Adrenal gland (tissue), 9 donors: ENCODE measurements at regions not wholly inside any gene's neighbourhood (a gene's known extent, or its start where the extent isn't known, plus 50 kb on each side); places are given as distances from the start of the nearest gene placed in this dataset.
"Not testable (repeated sequence)": the region's sequence is repeated elsewhere in the genome, so short reads cannot be mapped to it uniquely, and the experiment has no call there.

Experiments
- DNase-seq, 7 donors: peaks; one replicate each; pipeline ENCODE4 v3.0.0-alpha.2; 2019 to 2020
- H3K27ac ChIP-seq, 5 donors: fragments of 200-600 bp; sonication (generic) in 4 of 5; 1 replicate in 3 of 5; 2 replicates in 2 of 5; pipeline versions ENCODE4 v1.5.1 to v1.8.0; 2016 to 2020; ENCODE audit warnings: mild to moderate bottlenecking in 1 of 5
- H3K27me3 ChIP-seq: fragments of 200-600 bp; 2 replicates; pipeline ENCODE4 v1.8.0; 2021
- H3K36me3 ChIP-seq, 2 donors: fragments of 200-600 bp; replicated peaks in 1 of 2; 1 replicate in 1 of 2; 2 replicates in 1 of 2; pipeline versions ENCODE4 v1.5.1 to v1.8.0; 2018 to 2022
- H3K4me1 ChIP-seq, 2 donors: fragments of 200-600 bp; replicated peaks in 1 of 2; 1 replicate in 1 of 2; 2 replicates in 1 of 2; pipeline versions ENCODE4 v1.5.1 to v1.8.0; 2018 to 2021
- H3K4me3 ChIP-seq, 4 donors: fragments of 200-600 bp; sonication (generic) in 3 of 4; one replicate each; pipeline ENCODE4 v1.5.1; 2016 to 2018
- H3K9me3 ChIP-seq, 3 donors: fragments of 200-600 bp; sonication (generic) in 1 of 3; replicated peaks in 1 of 3; 1 replicate in 2 of 3; 2 replicates in 1 of 3; pipeline versions ENCODE4 v1.5.1 to v1.8.0; 2016 to 2021
- POLR2A ChIP-seq, 2 donors: fragments of 450-650 bp; IDR thresholded peaks; one replicate each; pipeline ENCODE4 v1.6.1; 2017; ENCODE audit warnings: antibody characterized with exemption in 2 of 2, mild to moderate bottlenecking in 2 of 2, moderate library complexity in 1 of 2
- WGBS, 4 donors: extraction: QIAGEN DNeasy Blood & Tissue Kit in 2 of 4; methylation state at CpG; one replicate each; pipeline versions ENCODE4 v1.1.5 to v1.1.7; 2013 to 2017; 5-methylcytosine and 5-hydroxymethylcytosine counted together
- intact Hi-C, 2 donors: fragments of 100-400 bp; cut with DNase I; formaldehyde crosslinking; loops; one replicate each; pipeline versions ENCODE4 v1.14.1 to v1.15.0; 2022 to 2023
- TF ChIP-seq, protein P1 (sequence below), 6 experiments: fragments of 450-650 bp in 4 of 6; fragments of 200-600 bp in 2 of 6; sonication (generic) in 1 of 6; IDR thresholded peaks; 1 replicate in 5 of 6; 2 replicates in 1 of 6; pipeline versions ENCODE4 v1.5.1 to v1.8.0; 2016 to 2021; ENCODE audit warnings: antibody characterized with exemption in 6 of 6, mild to moderate bottlenecking in 2 of 6, moderate library complexity in 1 of 6
- donor health status: healthy with polysubstance abuse.
- donor health status: Bipolar disorder and iron deficiency.
- donor health status: DM: yes; HTN: yes; CAD: no.
- donor health status: DM: no; HTN: no; CAD: no.
- donor health status: DM: no; HTN: no; CAD: no.

DNA sequence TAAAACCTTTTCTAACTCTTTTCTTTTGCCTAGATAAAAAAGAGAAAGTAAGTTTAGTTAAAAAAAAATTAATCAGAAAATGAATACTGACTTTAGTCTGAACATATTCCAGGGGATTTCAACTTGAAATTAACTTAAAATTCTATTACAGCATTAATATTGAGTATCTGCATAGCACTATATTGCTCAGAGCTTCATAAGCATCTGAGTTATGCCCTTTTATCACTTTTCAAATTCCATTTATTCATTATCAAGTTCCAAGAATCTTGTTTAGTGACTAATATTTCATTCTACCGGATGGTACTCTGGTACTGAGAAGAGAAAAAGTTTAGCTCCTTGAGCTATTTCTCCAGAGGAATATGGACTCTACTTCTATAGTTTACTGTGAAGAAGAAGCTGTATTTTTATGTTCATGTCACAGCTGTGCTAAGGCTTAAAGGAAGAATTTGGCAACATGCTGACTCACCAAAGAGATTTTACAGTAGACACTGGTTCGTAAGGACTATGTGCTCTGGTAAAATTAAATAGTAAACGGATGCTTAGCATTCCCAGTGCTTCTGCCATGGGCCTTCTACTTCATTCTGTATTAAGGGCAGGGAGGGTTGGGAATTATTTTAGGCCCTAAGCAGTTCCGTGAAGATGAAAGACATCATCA, 285.2 kb upstream of the SEMA6A start:
- H3K36me3 ChIP-seq: no peaks in the 10 kb centered on the region
- no peaks in the 10 kb centered on the region for H3K27me3 ChIP-seq
- TF ChIP-seq, protein P1, sequence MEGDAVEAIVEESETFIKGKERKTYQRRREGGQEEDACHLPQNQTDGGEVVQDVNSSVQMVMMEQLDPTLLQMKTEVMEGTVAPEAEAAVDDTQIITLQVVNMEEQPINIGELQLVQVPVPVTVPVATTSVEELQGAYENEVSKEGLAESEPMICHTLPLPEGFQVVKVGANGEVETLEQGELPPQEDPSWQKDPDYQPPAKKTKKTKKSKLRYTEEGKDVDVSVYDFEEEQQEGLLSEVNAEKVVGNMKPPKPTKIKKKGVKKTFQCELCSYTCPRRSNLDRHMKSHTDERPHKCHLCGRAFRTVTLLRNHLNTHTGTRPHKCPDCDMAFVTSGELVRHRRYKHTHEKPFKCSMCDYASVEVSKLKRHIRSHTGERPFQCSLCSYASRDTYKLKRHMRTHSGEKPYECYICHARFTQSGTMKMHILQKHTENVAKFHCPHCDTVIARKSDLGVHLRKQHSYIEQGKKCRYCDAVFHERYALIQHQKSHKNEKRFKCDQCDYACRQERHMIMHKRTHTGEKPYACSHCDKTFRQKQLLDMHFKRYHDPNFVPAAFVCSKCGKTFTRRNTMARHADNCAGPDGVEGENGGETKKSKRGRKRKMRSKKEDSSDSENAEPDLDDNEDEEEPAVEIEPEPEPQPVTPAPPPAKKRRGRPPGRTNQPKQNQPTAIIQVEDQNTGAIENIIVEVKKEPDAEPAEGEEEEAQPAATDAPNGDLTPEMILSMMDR (IDR thresholded peaks at IDR 0.05): no peak
- no peak overlapping the region for H3K27ac ChIP-seq
- 68 to 73% (median 70%) methylated on average over 4 of the region's 4 CpGs for WGBS, 4 donors
- no peak overlapping the region for H3K4me3 ChIP-seq
- DNase-seq: no peak
- no peaks in the 10 kb centered on the region for H3K9me3 ChIP-seq
- H3K4me1 ChIP-seq: no peaks in the 10 kb centered on the region
- intact Hi-C loops: no loop called here

DNA sequence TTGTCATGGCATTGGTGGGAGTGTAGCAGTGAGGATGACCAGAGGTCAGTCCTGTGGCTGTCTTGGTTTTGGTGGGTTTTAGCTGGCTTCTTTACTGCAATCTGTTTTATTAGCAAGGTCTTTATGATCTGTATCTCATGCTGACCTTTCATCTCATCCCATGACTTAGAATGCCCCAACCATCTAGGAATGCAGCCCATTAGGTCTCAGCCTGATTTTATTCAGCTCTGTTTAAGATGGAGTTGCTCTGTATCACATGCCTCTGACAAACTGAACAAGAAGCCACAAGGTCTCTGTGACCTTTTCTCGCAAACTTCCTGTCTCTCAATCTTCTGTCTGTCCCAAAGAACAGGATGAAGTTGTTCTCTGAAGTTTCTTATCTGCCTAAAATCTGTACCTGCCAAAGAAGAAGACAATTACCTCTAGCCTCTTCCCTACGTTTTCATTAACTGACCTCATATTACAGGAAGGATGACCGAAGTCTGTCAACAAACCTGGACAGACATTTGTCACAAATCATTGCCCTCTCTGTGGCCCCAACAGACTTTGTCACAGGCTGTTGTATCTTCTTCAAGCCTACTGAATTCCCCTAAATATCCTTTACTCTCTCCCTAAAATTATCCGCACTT, 284.2 kb upstream of the SEMA6A start:
- H3K9me3 ChIP-seq: no peaks in the 10 kb centered on the region
- no peak for DNase-seq
- H3K36me3 ChIP-seq: no peaks in the 10 kb centered on the region
- no peak overlapping the region for H3K4me3 ChIP-seq
- WGBS, 4 donors: 62 to 68% (median 66%) methylated on average over 4 of the region's 4 CpGs
- intact Hi-C loops: no loop called here
- no peaks in the 10 kb centered on the region for H3K4me1 ChIP-seq
- no peak for TF ChIP-seq POLR2A (IDR thresholded peaks at IDR 0.05)
- TF ChIP-seq, protein P1 (IDR thresholded peaks at IDR 0.05): no peak
- no peaks in the 10 kb centered on the region for H3K27me3 ChIP-seq
- no peak overlapping the region for H3K27ac ChIP-seq

DNA sequence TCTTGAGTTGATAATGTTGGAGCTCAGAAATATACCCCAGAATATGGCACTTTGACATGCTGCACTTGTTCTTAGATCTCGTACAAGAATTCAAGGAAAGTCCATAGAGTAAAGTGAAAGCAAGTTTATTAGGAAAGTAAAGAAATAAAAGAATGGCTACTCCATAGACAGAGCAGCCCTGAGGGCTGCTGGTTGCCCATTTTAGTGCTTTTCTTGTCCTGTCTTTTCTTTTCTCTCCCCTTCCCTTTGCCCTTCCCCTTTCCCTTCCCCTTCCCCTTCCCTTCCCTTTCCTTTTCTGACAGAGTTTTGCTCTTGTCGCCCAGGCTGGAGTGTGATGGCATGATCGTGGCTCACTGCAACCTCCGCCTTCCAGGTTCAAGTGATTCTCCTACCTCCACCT, 283.4 kb upstream of the SEMA6A start:
- H3K4me1 ChIP-seq, H3K9me3 ChIP-seq, intact Hi-C loops, H3K27ac ChIP-seq, DNase-seq, H3K36me3 ChIP-seq, H3K27me3 ChIP-seq, H3K4me3 ChIP-seq: not testable (repeated sequence)
- WGBS, 4 donors: 91 to 97% (median 96%) methylated on average over 4 of the region's 4 CpGs

DNA sequence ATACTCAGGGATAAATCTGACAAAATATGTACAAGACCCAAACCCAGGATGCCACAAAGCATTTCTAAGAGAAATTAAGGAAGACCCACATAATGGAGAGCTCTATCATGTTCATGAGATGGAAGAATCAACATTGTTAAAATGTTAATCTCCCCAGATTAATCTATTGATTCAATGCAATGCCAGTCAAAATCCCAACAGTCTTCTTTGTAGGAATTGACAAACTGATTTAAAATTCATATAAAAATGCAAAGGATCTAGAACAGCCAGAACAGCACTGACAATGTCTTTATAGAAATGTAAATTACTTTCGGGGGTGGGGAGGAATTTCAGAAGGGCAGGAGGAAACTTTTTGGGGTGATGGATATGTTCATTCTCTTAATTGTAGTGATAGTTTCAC, 281.6 kb upstream of the SEMA6A start:
- H3K27ac ChIP-seq: no peak overlapping the region
- TF ChIP-seq, protein P1 (IDR thresholded peaks at IDR 0.05): no peak
- TF ChIP-seq POLR2A (IDR thresholded peaks at IDR 0.05): no peak
- H3K4me3 ChIP-seq: no peak overlapping the region
- H3K36me3 ChIP-seq: no peaks in the 10 kb centered on the region
- H3K4me1 ChIP-seq: no peaks in the 10 kb centered on the region
- no peaks in the 10 kb centered on the region for H3K9me3 ChIP-seq
- DNase-seq: no peak
- no peaks in the 10 kb centered on the region for H3K27me3 ChIP-seq
- WGBS, 4 donors: 85 to 98% (median 90%) methylated on average over 1 of the region's 1 CpG
- intact Hi-C loops: no loop called here

DNA sequence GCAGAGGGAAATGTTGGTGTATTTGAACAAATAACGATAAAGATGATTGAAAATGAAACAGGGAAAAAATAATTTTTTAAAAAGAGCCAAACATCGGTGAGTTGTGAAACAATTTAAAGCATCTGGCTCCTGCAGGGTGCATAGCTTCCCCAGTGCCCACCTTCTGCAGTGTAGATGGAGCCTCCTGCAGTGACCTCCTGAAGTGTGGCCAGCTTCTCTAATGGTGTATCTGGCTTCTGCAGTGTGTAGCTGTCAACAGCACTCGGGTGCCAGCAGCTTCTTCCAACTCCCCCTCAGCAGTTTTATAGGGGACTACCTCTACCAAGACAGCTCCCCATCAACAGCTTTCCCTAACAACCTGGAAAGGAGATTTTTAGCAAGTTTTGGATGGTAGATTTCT, 279.4 kb upstream of the SEMA6A start:
- 68 to 89% (median 76%) methylated on average over 3 of the region's 3 CpGs for WGBS, 4 donors
- Histone ChIP-seq H3K27me3 (no peaks in the 10 kb centered on the region), H3K4me3 (no peak overlapping the region), H3K36me3 (no peaks in the 10 kb centered on the region), H3K9me3 (no peaks in the 10 kb centered on the region), H3K27ac (no peak overlapping the region), H3K4me1 (no peaks in the 10 kb centered on the region)
- TF ChIP-seq POLR2A (IDR thresholded peaks at IDR 0.05): no peak
- TF ChIP-seq, protein P1 (IDR thresholded peaks at IDR 0.05): no peak
- intact Hi-C loops: no loop called here
- no peak for DNase-seq
